Kidney epithelial cell (primary cell): ENCODE measurements at regions not wholly inside any gene's neighbourhood (a gene's known extent, or its start where the extent isn't known, plus 50 kb on each side); places are given as distances from the start of the nearest gene placed in this dataset.

Source experiments
- DNase-seq: peaks from one replicate; pipeline ENCODE4 v3.0.0-alpha.2; 2010; ENCODE audit warnings: low read depth
- H3K27me3 ChIP-seq: 2 replicates; pipeline ENCODE4 v1.6.0; 2011; ENCODE audit warnings: low read length; ENCODE audit not compliant: control insufficient read depth, insufficient read depth
- H3K36me3 ChIP-seq: 2 replicates; pipeline ENCODE4 v1.5.1; 2011; ENCODE audit warnings: low read length; ENCODE audit not compliant: control insufficient read depth, insufficient read depth
- H3K4me3 ChIP-seq: 2 replicates; pipeline ENCODE4 v1.5.1; 2011; ENCODE audit warnings: low read depth, mild to moderate bottlenecking, control low read depth, low read length
- CTCF ChIP-seq: IDR thresholded peaks from 2 replicates; pipeline ENCODE4 v1.5.1; 2011; ENCODE audit warnings: mild to moderate bottlenecking, moderate library complexity, low read length, control low read depth, inconsistent platforms; ENCODE audit not compliant: insufficient read depth, poor library complexity, severe bottlenecking

DNA sequence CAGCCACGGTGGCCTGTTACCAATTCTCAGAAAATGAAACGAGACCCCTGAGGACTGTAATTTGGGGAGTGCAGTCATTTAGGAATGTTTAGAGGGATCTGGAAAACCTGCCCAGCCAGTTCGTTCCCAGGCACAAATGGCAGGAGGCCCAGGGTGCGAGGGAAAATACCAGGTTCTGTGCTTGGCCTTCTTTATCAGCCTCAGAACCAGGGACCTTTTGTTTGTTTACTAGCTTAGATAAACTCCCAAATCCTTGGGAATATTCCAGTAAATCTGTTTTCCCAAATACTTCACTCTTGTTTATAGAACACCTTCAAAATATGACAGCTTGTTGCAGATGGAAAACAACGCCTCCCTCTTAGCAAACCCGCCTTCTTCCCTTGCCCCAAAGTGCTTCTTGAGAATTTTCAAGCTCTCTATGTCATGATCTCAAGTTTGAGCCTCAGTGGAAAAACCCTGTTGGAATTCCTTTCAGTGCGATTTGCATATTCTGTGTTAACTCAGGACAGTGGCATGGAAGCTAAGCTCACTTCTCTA lies 400.3 kb upstream of the SMIM21 start:
- H3K27me3 ChIP-seq, result no peaks in the 10 kb centered on the region
- H3K4me3 ChIP-seq, result no peak overlapping the region
- DNase-seq, result no peak
- no peaks in the 10 kb centered on the region for H3K36me3 ChIP-seq
- TF ChIP-seq CTCF, result no peak

- Histone ChIP-seq H3K27me3 (no peaks in the 10 kb centered on the region), H3K36me3 (no peaks in the 10 kb centered on the region), H3K4me3 (no peak overlapping the region)
- TF ChIP-seq CTCF, result no peak
- DNase-seq, result no peak
Measured at GRCh38 chr18:75824661-75825060, 397.2 kb upstream of the SMIM21 start.

DNA sequence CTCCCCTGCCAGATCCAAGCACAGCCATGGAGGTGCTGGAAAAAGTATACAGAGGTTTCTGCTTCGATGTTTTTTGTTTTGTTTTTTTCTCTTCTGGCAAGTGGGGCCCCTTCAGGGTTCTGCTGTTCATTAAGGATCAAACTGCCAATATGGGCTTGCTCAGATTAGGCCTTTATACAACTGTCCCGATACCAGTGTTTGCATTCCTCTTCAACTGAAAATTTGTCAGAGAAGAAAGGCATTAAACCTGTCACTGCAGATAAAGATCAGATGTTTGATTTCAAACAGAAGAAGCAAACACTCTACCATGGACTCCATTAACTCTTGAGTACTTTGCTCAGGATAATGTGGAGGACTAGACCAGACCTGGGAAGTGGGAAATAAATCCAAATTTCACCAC lies 396.0 kb upstream of the SMIM21 start:
- Histone ChIP-seq H3K36me3 (no peaks in the 10 kb centered on the region), H3K27me3 (no peaks in the 10 kb centered on the region), H3K4me3 (no peak overlapping the region)
- DNase-seq, result no peak
- TF ChIP-seq CTCF, result no peak

GRCh38 chr18:75818383-75818782 lies 390.9 kb upstream of the SMIM21 start:
- H3K27me3 ChIP-seq, result no peaks in the 10 kb centered on the region
- H3K36me3 ChIP-seq, result no peaks in the 10 kb centered on the region
- H3K4me3 ChIP-seq, result no peak overlapping the region
- no peak for DNase-seq
- TF ChIP-seq CTCF, result no peak

DNA sequence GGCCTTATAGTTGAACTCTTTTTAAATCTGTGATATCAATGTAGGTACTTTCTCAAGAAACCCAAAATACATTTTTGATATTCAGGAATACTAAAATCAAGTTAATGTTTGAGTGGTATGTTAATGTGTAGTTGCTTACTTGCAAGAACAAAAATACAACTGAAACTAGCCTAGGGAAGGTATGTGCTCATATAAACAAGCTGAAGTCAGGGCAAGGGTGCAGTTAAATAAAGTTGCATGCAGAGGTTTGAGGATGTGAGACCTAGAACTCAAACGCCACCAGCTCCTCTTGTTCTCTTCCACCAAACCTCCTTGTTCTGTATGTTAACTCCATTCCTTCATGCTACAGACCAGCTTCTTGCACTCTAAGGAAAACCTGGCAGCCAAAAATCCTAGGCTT lies 388.3 kb upstream of the SMIM21 start:
- H3K36me3 ChIP-seq, result no peaks in the 10 kb centered on the region

More for the DNA sequence above, 388.3 kb upstream of the SMIM21 start:
- Histone ChIP-seq H3K27me3 (no peaks in the 10 kb centered on the region), H3K4me3 (no peak overlapping the region)
- no peak for TF ChIP-seq CTCF
- DNase-seq, result no peak
